Fibroblast of lung (primary cell): ENCODE measurements at regions not wholly inside any gene's neighbourhood (a gene's known extent, or its start where the extent isn't known, plus 50 kb on each side); places are given as distances from the start of the nearest gene placed in this dataset.

Source experiments
- DNase-seq, 2 donors: peaks; one replicate each; pipeline versions ENCODE4 v3.0.0 to v3.0.0-alpha.2; 2010; ENCODE audit warnings: low read depth in 2 of 2
- H2AFZ ChIP-seq: 2 replicates; pipeline ENCODE4 v1.5.1; 2012; ENCODE audit warnings: low read length, control low read depth, inconsistent platforms
- H3K27ac ChIP-seq: 2 replicates; pipeline ENCODE4 v1.5.1; 2011; ENCODE audit warnings: low read length, control low read depth; ENCODE audit not compliant: insufficient read depth
- H3K27me3 ChIP-seq: 2 replicates; pipeline ENCODE4 v1.5.1; 2011; ENCODE audit warnings: mild to moderate bottlenecking, low read length; ENCODE audit not compliant: control insufficient read depth, insufficient read depth
- H3K36me3 ChIP-seq: 2 replicates; pipeline ENCODE4 v1.5.1; 2011; ENCODE audit warnings: low read length; ENCODE audit not compliant: control insufficient read depth, insufficient read depth
- H3K4me1 ChIP-seq: 2 replicates; pipeline ENCODE4 v1.5.1; 2011; ENCODE audit warnings: low read length; ENCODE audit not compliant: control insufficient read depth, insufficient read depth; ENCODE audit errors: extremely low read depth
- H3K4me2 ChIP-seq: 2 replicates; pipeline ENCODE4 v1.5.1; 2011; ENCODE audit warnings: low read length, control low read depth; ENCODE audit not compliant: insufficient read depth; ENCODE audit errors: extremely low read depth
- H3K4me3 ChIP-seq, 4 experiments: fragments of 200-600 bp in 1 of 4; sonication (generic) in 1 of 4; replicated peaks in 1 of 4; 2 replicates each; pipeline ENCODE4 v1.5.1; 2011 to 2016; ENCODE audit warnings: low read length in 4 of 4, low read depth in 3 of 4, mild to moderate bottlenecking in 3 of 4, control low read depth in 2 of 4, inconsistent platforms in 1 of 4, mixed read lengths in 1 of 4; ENCODE audit not compliant: insufficient read depth in 1 of 4; ENCODE audit errors: control extremely low read depth in 1 of 4
- H3K79me2 ChIP-seq: 2 replicates; pipeline ENCODE4 v1.5.1; 2012; ENCODE audit warnings: mild to moderate bottlenecking, low read length, inconsistent platforms; ENCODE audit not compliant: control insufficient read depth, insufficient read depth
- H3K9ac ChIP-seq: 2 replicates; pipeline ENCODE4 v1.5.1; 2011; ENCODE audit warnings: mild to moderate bottlenecking, low read length, control low read depth; ENCODE audit not compliant: insufficient read depth
- H3K9me3 ChIP-seq: 2 replicates; pipeline ENCODE4 v1.5.1; 2012; ENCODE audit warnings: low read depth, low read length; ENCODE audit not compliant: control insufficient read depth, insufficient read depth
- H4K20me1 ChIP-seq: 2 replicates; pipeline ENCODE4 v1.5.1; 2011; ENCODE audit warnings: low read length; ENCODE audit not compliant: control insufficient read depth, insufficient read depth; ENCODE audit errors: extremely low read depth
- CTCF ChIP-seq, 2 donors: IDR thresholded peaks in 1 of 2; conservative IDR thresholded peaks in 1 of 2; 1 replicate in 1 of 2; 2 replicates in 1 of 2; pipeline ENCODE4 v1.5.1; 2011 to 2012; ENCODE audit warnings: low read length in 2 of 2, control low read depth in 1 of 2, inconsistent platforms in 1 of 2, low read depth in 1 of 2, mild to moderate bottlenecking in 1 of 2
- EZH2 ChIP-seq: IDR thresholded peaks from 2 replicates; pipeline ENCODE4 v1.5.1; 2012; ENCODE audit warnings: low read length, control low read depth, mild to moderate bottlenecking; ENCODE audit errors: missing control alignments

GRCh38 chr1:232407120-232407519, 222.8 kb downstream of the SIPA1L2 start:
- Histone ChIP-seq H4K20me1 (no peaks in the 10 kb centered on the region), H3K27me3 (no peaks in the 10 kb centered on the region), H3K9ac (no peak overlapping the region), H2AFZ (no peak overlapping the region), H3K4me2 (no peak overlapping the region), H3K79me2 (no peaks in the 10 kb centered on the region), H3K9me3 (no peaks in the 10 kb centered on the region), H3K36me3 (no peaks in the 10 kb centered on the region), H3K4me3 (no peak overlapping the region), H3K4me1 (no peaks in the 10 kb centered on the region), H3K27ac (no peak overlapping the region)
- no peak for TF ChIP-seq EZH2
- TF ChIP-seq CTCF (conservative IDR thresholded peaks at IDR 0.05 in 1 of 2, IDR thresholded peaks at IDR 0.05 in 1 of 2; ENCODE audit: low read depth in 1 of 2, low read length in 2 of 2), result no peak
- DNase-seq, result no peak

GRCh38 chr1:232405781-232406180, 224.2 kb downstream of the SIPA1L2 start:
- Histone ChIP-seq H3K36me3 (no peaks in the 10 kb centered on the region), H4K20me1 (no peaks in the 10 kb centered on the region), H3K27me3 (no peaks in the 10 kb centered on the region), H3K4me3 (no peak overlapping the region), H3K4me2 (no peak overlapping the region), H3K4me1 (no peaks in the 10 kb centered on the region), H2AFZ (no peak overlapping the region), H3K27ac (no peak overlapping the region), H3K9ac (no peak overlapping the region), H3K9me3 (no peaks in the 10 kb centered on the region), H3K79me2 (no peaks in the 10 kb centered on the region)
- no peak for DNase-seq
- TF ChIP-seq EZH2, result no peak
- no peak for TF ChIP-seq CTCF (conservative IDR thresholded peaks at IDR 0.05 in 1 of 2, IDR thresholded peaks at IDR 0.05 in 1 of 2; ENCODE audit: low read depth in 1 of 2, low read length in 2 of 2)

- no peak overlapping the region for H3K27ac ChIP-seq
- no peak overlapping the region for H3K9ac ChIP-seq
- H3K27me3 ChIP-seq, result no peaks in the 10 kb centered on the region
- no peak for DNase-seq
- no peaks in the 10 kb centered on the region for H4K20me1 ChIP-seq
- no peak overlapping the region for H3K4me2 ChIP-seq
- no peaks in the 10 kb centered on the region for H3K79me2 ChIP-seq
- TF ChIP-seq EZH2, result no peak
- TF ChIP-seq CTCF (conservative IDR thresholded peaks at IDR 0.05 in 1 of 2, IDR thresholded peaks at IDR 0.05 in 1 of 2; ENCODE audit: low read depth in 1 of 2, low read length in 2 of 2), result no peak
- no peaks in the 10 kb centered on the region for H3K9me3 ChIP-seq
- H3K36me3 ChIP-seq, result no peaks in the 10 kb centered on the region
- no peaks in the 10 kb centered on the region for H3K4me1 ChIP-seq
- H2AFZ ChIP-seq, result no peak overlapping the region
- H3K4me3 ChIP-seq, result no peak overlapping the region
These were observed 224.8 kb downstream of the SIPA1L2 start for GRCh38 chr1:232404981-232405731.
